ENCODE measurements at regions not wholly inside any gene's neighbourhood (a gene's known extent, or its start where the extent isn't known, plus 50 kb on each side); places are given as distances from the start of the nearest gene placed in this dataset.

GRCh38 chr12:84596266-84596665, 316.3 kb downstream of the SLC6A15 start:
- no peak for DNase-seq

DNA sequence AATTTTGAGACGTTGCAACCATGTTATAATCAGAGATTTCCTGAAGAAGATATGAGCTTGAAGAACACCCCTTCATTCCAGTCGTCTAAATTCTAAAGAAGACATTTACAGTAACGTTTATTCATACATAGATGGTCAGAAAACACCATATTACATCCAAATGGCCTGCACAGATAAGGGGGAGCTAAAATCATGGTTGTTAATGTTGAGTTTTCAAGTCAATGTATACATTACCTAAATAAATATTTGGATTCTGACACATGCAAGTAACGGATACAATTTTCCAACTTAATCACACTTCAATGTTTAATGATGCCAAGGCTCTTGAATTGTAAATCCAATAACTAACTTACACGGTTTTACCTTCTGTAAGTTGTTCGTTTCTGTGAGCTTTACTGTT, 318.4 kb downstream of the SLC6A15 start:
- no peak for DNase-seq

DNA sequence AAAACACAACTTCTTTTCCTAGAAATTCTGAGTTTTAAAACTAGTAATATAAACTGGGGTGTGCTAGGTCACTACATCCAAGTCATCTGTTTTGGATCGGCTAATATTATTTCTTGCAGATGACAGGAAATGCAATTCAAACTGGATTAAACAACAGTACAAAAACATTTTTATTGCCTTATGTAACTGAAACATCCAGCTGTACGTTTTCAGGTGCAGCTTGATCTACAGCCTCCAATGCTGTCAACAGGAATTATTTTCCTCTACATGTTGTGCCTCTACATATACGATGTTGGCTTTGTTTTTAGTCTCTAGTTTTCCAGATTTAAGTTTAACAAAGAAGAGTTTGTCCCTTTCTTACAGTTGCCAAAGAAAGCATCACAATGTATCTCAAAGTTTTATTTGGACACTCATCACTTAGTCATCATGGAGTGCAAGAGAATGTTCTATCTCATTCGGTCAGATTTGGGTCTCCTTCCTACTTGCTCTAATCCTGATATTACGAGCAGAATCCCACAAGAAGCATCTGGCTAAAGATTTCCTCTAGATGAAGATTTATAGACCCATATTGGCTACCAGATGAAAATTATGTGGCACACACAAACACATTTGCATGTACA, 326.7 kb downstream of the SLC6A15 start:
- DNase-seq: no peak

GRCh38 chr12:84572196-84572595, 340.4 kb downstream of the SLC6A15 start:
- DNase-seq: no peak

- DNase-seq: no peak
Measured at GRCh38 chr12:84562331-84562730, 350.3 kb downstream of the SLC6A15 start.

DNA sequence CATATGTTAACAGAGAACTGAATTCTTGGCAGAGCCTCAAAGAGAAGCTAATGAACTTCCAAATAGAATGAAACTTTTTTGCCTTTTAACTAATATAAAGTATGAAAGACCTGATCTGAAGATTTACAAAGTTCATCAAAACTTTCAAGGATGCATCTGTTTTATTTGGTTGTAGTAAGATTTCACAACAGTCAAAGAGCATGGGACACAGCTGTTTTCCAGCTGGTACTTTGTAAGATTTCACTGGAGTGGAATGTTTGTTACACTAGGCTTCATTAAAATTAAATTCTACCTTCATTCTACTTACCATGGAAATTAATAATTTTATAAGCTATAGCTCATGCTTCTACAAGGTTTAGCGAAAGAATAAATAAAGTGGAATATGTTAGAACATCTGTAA, 351.2 kb downstream of the SLC6A15 start:
- no peak for DNase-seq

- no peak for DNase-seq
Measured at GRCh38 chr12:84554199-84554723, 358.3 kb downstream of the SLC6A15 start.

DNA sequence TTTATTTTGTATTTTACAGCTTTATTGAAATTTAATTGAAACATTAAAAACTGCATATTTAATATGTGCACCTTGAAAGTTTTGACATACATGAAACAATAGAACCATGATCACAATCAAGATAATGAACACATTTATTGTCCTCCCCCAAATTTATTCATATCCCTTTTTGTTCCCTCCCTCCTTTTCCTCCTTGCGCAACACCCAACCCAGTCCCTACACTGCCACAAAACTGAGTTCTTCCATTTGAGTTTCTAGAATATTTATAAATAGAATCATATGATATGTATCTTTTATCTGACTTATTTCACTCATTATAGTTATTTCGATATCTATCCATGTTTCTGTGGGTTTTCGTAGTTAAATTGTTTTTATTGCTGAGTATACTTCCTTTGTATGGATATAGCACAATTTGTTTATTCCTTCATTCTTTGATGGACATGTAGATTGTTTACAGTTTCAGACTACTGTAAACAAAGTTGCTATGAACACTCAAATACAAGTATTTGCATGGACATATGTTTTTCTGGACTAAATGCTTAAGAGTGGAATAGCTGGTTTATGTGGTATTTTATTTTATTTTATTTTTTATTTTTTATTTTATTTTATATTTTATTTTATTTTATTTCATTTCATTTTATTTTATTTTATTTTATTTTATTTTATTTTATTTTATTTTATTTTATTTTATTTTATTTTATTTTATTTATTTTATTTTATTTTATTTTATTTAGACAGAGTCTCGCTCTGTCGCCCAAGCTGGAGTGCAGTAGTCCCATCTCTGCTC, 359.1 kb downstream of the SLC6A15 start:
- DNase-seq: no peak

- DNase-seq: no peak
Measured at GRCh38 chr12:84551373-84551772, 361.2 kb downstream of the SLC6A15 start.

DNA sequence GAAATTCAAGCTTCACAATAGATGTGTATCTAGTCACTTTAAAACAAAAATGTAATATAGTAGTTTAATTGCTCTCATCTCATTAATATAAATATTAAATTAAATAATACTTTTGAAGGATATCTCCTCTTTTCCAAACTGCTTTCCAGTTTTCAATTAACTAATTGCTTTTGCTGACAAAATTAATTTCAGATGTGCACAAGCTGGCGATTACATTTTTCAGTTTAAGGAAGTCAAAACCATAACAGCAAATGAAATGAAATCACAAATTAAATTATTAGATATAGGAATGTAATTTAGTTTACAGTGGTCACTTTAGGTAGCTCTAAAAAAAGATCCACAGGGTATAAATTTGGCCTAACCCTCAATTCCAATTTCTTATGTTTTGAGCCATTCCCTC, 362.1 kb downstream of the SLC6A15 start:
- no peak for DNase-seq

- no peak for DNase-seq
Measured at GRCh38 chr12:84542289-84542688, 370.3 kb downstream of the SLC6A15 start.

DNA sequence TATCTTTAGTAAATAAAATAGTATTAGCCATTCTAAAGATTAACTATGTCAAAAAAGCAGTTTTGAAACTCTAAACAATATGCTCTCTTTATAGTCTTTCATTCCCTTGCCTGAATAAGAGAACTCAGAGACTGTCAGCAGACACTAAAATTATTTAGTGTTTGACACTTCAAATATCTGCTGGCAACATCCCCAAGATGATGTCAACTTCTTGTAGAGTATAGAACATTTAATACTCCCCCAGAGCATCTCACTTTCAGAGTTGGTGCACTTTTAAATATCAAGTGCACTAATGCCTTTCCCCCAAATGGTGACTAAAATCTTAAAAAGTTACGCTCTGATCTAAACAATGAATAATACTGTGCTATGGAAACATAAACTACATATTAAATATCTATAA, 374.9 kb downstream of the SLC6A15 start:
- no peak for DNase-seq

- no peak for DNase-seq
Measured at GRCh38 chr12:84512751-84513150, 399.8 kb downstream of the SLC6A15 start.

GRCh38 chr12:84508851-84509260, 403.7 kb downstream of the SLC6A15 start:
- DNase-seq: peak in 2 of 4 experiments; percentile 2 to 26

- peak; percentile 13 to 68 (median 47) for DNase-seq
Measured at GRCh38 chr12:84507956-84508850, 404.4 kb downstream of the SLC6A15 start.

DNA sequence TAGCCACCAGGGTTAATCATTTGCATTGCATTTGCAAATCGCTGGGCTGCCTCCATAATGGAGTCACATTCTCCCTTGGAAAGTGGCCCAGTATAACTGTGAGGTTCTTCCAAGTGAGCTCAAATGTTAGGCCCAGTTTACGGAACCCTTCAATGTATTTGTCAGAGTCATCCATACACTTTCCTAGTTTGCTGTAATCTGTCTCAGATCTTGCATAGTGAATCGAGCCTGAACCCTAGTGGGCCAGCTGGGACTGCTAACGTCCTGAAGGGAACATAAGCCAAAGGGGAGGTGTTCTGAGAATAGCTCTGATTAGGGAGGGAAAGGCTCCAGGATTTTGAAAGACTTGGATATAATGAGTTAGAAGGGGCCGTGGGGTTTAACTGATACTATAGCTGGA, 406.3 kb downstream of the SLC6A15 start:
- DNase-seq: no peak

GRCh38 chr12:84502907-84503787, 409.5 kb downstream of the SLC6A15 start:
- peak; percentile 45 to 61 (median 53) for DNase-seq

GRCh38 chr12:84502180-84502860, 410.3 kb downstream of the SLC6A15 start:
- DNase-seq: no peak

GRCh38 chr12:84497819-84498218, 414.8 kb downstream of the SLC6A15 start:
- peak in 2 of 4 experiments; percentile 39 to 50 for DNase-seq

- no peak for DNase-seq
Measured at GRCh38 chr12:84495711-84496110, 416.9 kb downstream of the SLC6A15 start.

GRCh38 chr12:84492351-84492883, 420.2 kb downstream of the SLC6A15 start:
- no peak for DNase-seq

Data from suppressor macrophage (primary cell).